ENCODE measurements at regions not wholly inside any gene's neighbourhood (a gene's known extent, or its start where the extent isn't known, plus 50 kb on each side); places are given as distances from the start of the nearest gene placed in this dataset.
"Not testable (repeated sequence)": the region's sequence is repeated elsewhere in the genome, so short reads cannot be mapped to it uniquely, and the experiment has no call there.

- H3K9me3 ChIP-seq (replicated peaks in 1 of 2; ENCODE audit: control insufficient read depth in 1 of 2, insufficient read depth in 1 of 2, low read length in 2 of 2); H3K27me3 Mint-ChIP-seq (ENCODE audit: low read depth in 3 of 3); DNase-seq; H3K4me3 Mint-ChIP-seq; H3K4me1 ChIP-seq (ENCODE audit: control insufficient read depth in 1 of 2, insufficient read depth in 2 of 2, low read length in 2 of 2); H3K27ac Mint-ChIP-seq; H3K36me3 Mint-ChIP-seq; intact Hi-C loops (cut with micrococcal nuclease); H3K27ac ChIP-seq (ENCODE audit: low read depth in 1 of 2, low read length in 2 of 2); H3K9me3 Mint-ChIP-seq; H3K4me1 Mint-ChIP-seq; H3K79me2 ChIP-seq (ENCODE audit: insufficient read depth, low read length); H3K27me3 ChIP-seq (ENCODE audit: control insufficient read depth in 2 of 2, insufficient read depth in 2 of 2, low read length in 2 of 2); H3K9ac ChIP-seq (ENCODE audit: insufficient read depth, low read length, poor library complexity, severe bottlenecking); H3K4me3 ChIP-seq (replicated peaks in 1 of 3; ENCODE audit: low read depth in 2 of 3, low read length in 3 of 3); H3K36me3 ChIP-seq (replicated peaks in 1 of 2; ENCODE audit: control insufficient read depth in 1 of 2, insufficient read depth in 2 of 2, low read length in 2 of 2); H4K20me1 ChIP-seq (ENCODE audit: insufficient read depth, low read length); H2AFZ ChIP-seq (ENCODE audit: insufficient read depth, low read depth, low read length, poor library complexity, severe bottlenecking); H3K4me2 ChIP-seq (replicated peaks; ENCODE audit: extremely low read depth, low read length, poor library complexity, severe bottlenecking): not testable (repeated sequence)
- no CpG with 5 or more reads among the region's 1 CpG for WGBS (ENCODE audit: insufficient coverage)
Measured at GRCh38 chrX:89706481-89706880, 215.2 kb upstream of the TGIF2LX start.

GRCh38 chrX:89707363-89707927, 214.3 kb upstream of the TGIF2LX start:
- H3K27ac Mint-ChIP-seq: not testable (repeated sequence)

GRCh38 chrX:89734367-89734766, 187.3 kb upstream of the TGIF2LX start:
- WGBS (ENCODE audit: insufficient coverage): 99% methylated on average over 9 of the region's 11 CpGs
- H3K27ac Mint-ChIP-seq; DNase-seq; H3K36me3 Mint-ChIP-seq; H3K4me3 ChIP-seq (replicated peaks in 1 of 3; ENCODE audit: low read depth in 2 of 3, low read length in 3 of 3); H3K4me1 ChIP-seq (ENCODE audit: control insufficient read depth in 1 of 2, insufficient read depth in 2 of 2, low read length in 2 of 2); H3K36me3 ChIP-seq (replicated peaks in 1 of 2; ENCODE audit: control insufficient read depth in 1 of 2, insufficient read depth in 2 of 2, low read length in 2 of 2); H3K4me3 Mint-ChIP-seq; H3K9me3 ChIP-seq (replicated peaks in 1 of 2; ENCODE audit: control insufficient read depth in 1 of 2, insufficient read depth in 1 of 2, low read length in 2 of 2); H3K4me1 Mint-ChIP-seq; H3K9me3 Mint-ChIP-seq; intact Hi-C loops (cut with micrococcal nuclease); H3K9ac ChIP-seq (ENCODE audit: insufficient read depth, low read length, poor library complexity, severe bottlenecking); H3K27me3 Mint-ChIP-seq (ENCODE audit: low read depth in 3 of 3); H2AFZ ChIP-seq (ENCODE audit: insufficient read depth, low read depth, low read length, poor library complexity, severe bottlenecking); H4K20me1 ChIP-seq (ENCODE audit: insufficient read depth, low read length); H3K79me2 ChIP-seq (ENCODE audit: insufficient read depth, low read length); H3K27ac ChIP-seq (ENCODE audit: low read depth in 1 of 2, low read length in 2 of 2); H3K4me2 ChIP-seq (replicated peaks; ENCODE audit: extremely low read depth, low read length, poor library complexity, severe bottlenecking); H3K27me3 ChIP-seq (ENCODE audit: control insufficient read depth in 2 of 2, insufficient read depth in 2 of 2, low read length in 2 of 2): not testable (repeated sequence)

More at GRCh38 chrX:89707363-89707927, 214.3 kb upstream of the TGIF2LX start:
- intact Hi-C loops (cut with micrococcal nuclease); H3K36me3 ChIP-seq (replicated peaks in 1 of 2; ENCODE audit: control insufficient read depth in 1 of 2, insufficient read depth in 2 of 2, low read length in 2 of 2); H3K9ac ChIP-seq (ENCODE audit: insufficient read depth, low read length, poor library complexity, severe bottlenecking); H3K9me3 ChIP-seq (replicated peaks in 1 of 2; ENCODE audit: control insufficient read depth in 1 of 2, insufficient read depth in 1 of 2, low read length in 2 of 2); H3K4me3 ChIP-seq (replicated peaks in 1 of 3; ENCODE audit: low read depth in 2 of 3, low read length in 3 of 3); H3K36me3 Mint-ChIP-seq; H3K4me2 ChIP-seq (replicated peaks; ENCODE audit: extremely low read depth, low read length, poor library complexity, severe bottlenecking); H3K4me1 Mint-ChIP-seq; H3K27me3 Mint-ChIP-seq (ENCODE audit: low read depth in 3 of 3); H3K79me2 ChIP-seq (ENCODE audit: insufficient read depth, low read length); H3K27ac ChIP-seq (ENCODE audit: low read depth in 1 of 2, low read length in 2 of 2); H2AFZ ChIP-seq (ENCODE audit: insufficient read depth, low read depth, low read length, poor library complexity, severe bottlenecking); H3K9me3 Mint-ChIP-seq; DNase-seq; H3K4me3 Mint-ChIP-seq; H4K20me1 ChIP-seq (ENCODE audit: insufficient read depth, low read length); H3K27me3 ChIP-seq (ENCODE audit: control insufficient read depth in 2 of 2, insufficient read depth in 2 of 2, low read length in 2 of 2); H3K4me1 ChIP-seq (ENCODE audit: control insufficient read depth in 1 of 2, insufficient read depth in 2 of 2, low read length in 2 of 2): not testable (repeated sequence)
- WGBS (ENCODE audit: insufficient coverage): no CpG with 5 or more reads among the region's 1 CpG

- H3K4me2 ChIP-seq (replicated peaks; ENCODE audit: extremely low read depth, low read length, poor library complexity, severe bottlenecking); H4K20me1 ChIP-seq (ENCODE audit: insufficient read depth, low read length); H3K79me2 ChIP-seq (ENCODE audit: insufficient read depth, low read length); H3K4me1 Mint-ChIP-seq; H3K27me3 Mint-ChIP-seq (ENCODE audit: low read depth in 3 of 3); H3K36me3 ChIP-seq (replicated peaks in 1 of 2; ENCODE audit: control insufficient read depth in 1 of 2, insufficient read depth in 2 of 2, low read length in 2 of 2); H3K4me1 ChIP-seq (ENCODE audit: control insufficient read depth in 1 of 2, insufficient read depth in 2 of 2, low read length in 2 of 2); H3K27ac Mint-ChIP-seq; H2AFZ ChIP-seq (ENCODE audit: insufficient read depth, low read depth, low read length, poor library complexity, severe bottlenecking); DNase-seq; H3K27me3 ChIP-seq (ENCODE audit: control insufficient read depth in 2 of 2, insufficient read depth in 2 of 2, low read length in 2 of 2); H3K9me3 ChIP-seq (replicated peaks in 1 of 2; ENCODE audit: control insufficient read depth in 1 of 2, insufficient read depth in 1 of 2, low read length in 2 of 2); H3K36me3 Mint-ChIP-seq; H3K9me3 Mint-ChIP-seq; intact Hi-C loops (cut with micrococcal nuclease); H3K4me3 Mint-ChIP-seq; H3K9ac ChIP-seq (ENCODE audit: insufficient read depth, low read length, poor library complexity, severe bottlenecking); H3K27ac ChIP-seq (ENCODE audit: low read depth in 1 of 2, low read length in 2 of 2); H3K4me3 ChIP-seq (replicated peaks in 1 of 3; ENCODE audit: low read depth in 2 of 3, low read length in 3 of 3): not testable (repeated sequence)
- WGBS (ENCODE audit: insufficient coverage): no CpG with 5 or more reads among the region's 4 CpGs
Measured at GRCh38 chrX:89756466-89756865, 165.2 kb upstream of the TGIF2LX start.
